ENCODE measurements at regions not wholly inside any gene's neighbourhood (a gene's known extent, or its start where the extent isn't known, plus 50 kb on each side); places are given as distances from the start of the nearest gene placed in this dataset.

GRCh38 chr14:98489115-98489514, 782.9 kb downstream of the BCL11B start (continued):
- TF ChIP-seq ATF5 (CRISPR knock-in tag; IDR thresholded peaks at IDR 0.05; ENCODE audit: low read depth) (no peak), POLR2G (IDR thresholded peaks at IDR 0.05; ENCODE audit: low read depth, low read length) (no peak), ZNF891 (CRISPR knock-in tag; IDR thresholded peaks at IDR 0.05) (no peak), ZNF713 (CRISPR knock-in tag; IDR thresholded peaks at IDR 0.05) (no peak), MZF1 (CRISPR knock-in tag; IDR thresholded peaks at IDR 0.05; ENCODE audit: borderline replicate concordance) (no peak)

- Histone ChIP-seq H2AFZ (ENCODE audit: low read length) (no peak overlapping the region), H3K27me3 (ENCODE audit: control insufficient read depth in 1 of 2, insufficient read depth in 2 of 2, low read length in 2 of 2) (no peaks in the 10 kb centered on the region), H3K27ac (ENCODE audit: extremely low read length, insufficient read depth, low read length) (no peak overlapping the region), H3K36me3 (replicated peaks in 1 of 2; ENCODE audit: control insufficient read depth in 1 of 2, insufficient read depth in 2 of 2, low read length in 2 of 2) (no peaks in the 10 kb centered on the region), H3K4me1 (ENCODE audit: insufficient read depth, low read length) (no peaks in the 10 kb centered on the region), H3K4me2 (ENCODE audit: low read depth, low read length) (no peak overlapping the region), H4K20me1 (ENCODE audit: insufficient read depth, low read length) (no peaks in the 10 kb centered on the region), H3K9me3 (ENCODE audit: low read length) (peaks cover 69% of the 10 kb centered on the region), H3K4me3 (replicated peaks in 1 of 3; ENCODE audit: insufficient read depth in 1 of 3, low read depth in 2 of 3, low read length in 3 of 3) (no peak overlapping the region), H3K79me2 (ENCODE audit: insufficient read depth, low read length) (no peaks in the 10 kb centered on the region), H3K9ac (ENCODE audit: insufficient read depth, low read depth, low read length) (no peak overlapping the region)
- ATAC-seq, result no peak
- no peak for TF ChIP-seq PTBP1 (IDR thresholded peaks at IDR 0.05; ENCODE audit: low read depth, low read length, poor library complexity, severe bottlenecking)
- peak; percentile 61 for TF ChIP-seq CREB1 (IDR thresholded peaks at IDR 0.05)
- TF ChIP-seq CREB1 (CRISPR knock-in tag; IDR thresholded peaks at IDR 0.05), result no peak
- ChIA-PET POLR2A (no interaction called here), CTCF (ENCODE audit: low intra/inter-chr PET ratio, low total read pairs) (no interaction called here)
- DNase-seq (ENCODE audit: low spot score), result no peak
- no peak for FAIRE-seq
- 8% methylated on average over 5 of the region's 5 CpGs for WGBS (ENCODE audit: low lambda C conversion rate)
- in situ Hi-C loops (cut with HindIII; ENCODE audit: extremely low pct_ligation_motif_present, low pct_unique_long_range_greater_than_20kb), result no loop called here
- BruUV-seq (replicated peaks), result no TSS peak
- intact Hi-C loops (cut with micrococcal nuclease; ENCODE audit: unreplicated experiment), result no loop called here
These were observed 777.4 kb downstream of the BCL11B start for GRCh38 chr14:98494582-98494981.

Data from HepG2 (cell line).